ENCODE measurements at regions not wholly inside any gene's neighbourhood (a gene's known extent, or its start where the extent isn't known, plus 50 kb on each side); places are given as distances from the start of the nearest gene placed in this dataset.

DNA sequence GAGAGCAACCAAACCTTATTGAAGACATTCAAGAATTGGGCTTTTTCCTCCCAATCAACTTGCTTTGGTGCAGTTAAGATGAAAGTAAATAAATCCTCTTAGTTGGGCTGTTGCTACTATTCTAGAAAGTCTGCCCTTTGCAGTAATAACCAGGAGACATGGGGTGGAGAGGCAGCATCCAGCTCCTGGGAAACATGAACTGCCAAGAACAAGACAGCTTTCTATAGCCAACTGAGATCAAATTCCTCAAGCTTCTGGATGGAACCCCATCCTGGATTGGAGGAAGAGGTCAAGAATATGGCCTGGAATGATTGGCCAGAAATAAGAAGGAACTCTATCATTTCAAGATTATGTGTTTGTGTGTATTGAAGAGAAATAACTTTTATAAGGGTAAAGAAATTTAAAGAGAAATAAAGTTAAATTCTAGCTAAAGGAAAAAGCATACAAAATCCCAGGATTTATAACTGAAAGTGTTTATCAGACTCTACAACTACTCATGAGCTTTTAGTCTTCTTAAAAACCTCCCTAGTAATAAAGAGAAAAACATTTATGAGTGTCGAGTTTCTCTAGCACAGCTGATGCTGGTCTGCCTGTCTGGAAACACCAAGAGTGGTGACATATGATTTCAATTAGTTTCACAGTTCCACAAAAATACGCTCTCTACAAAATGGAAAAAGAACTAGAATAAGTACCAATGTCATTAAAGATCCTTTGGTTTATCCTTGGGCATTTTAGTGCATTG lies 70.1 kb upstream of the COL1A2 start:
- DNase-seq, result no peak

DNA sequence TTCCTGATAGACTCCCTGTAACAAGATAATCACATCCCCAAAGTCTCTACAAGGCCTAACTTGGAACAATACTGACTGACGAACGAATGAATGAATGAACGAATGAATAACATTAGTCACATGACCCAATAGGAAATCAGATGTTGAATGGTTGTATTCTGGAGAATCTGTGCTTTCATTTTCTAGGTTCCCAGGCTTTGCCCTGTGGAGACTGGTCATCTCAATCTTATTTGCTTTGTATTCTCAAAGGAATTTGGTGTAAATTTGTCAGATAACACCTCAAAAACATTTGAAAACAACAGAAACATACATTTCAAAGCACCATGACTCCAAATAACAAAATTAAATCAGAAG lies 69.6 kb upstream of the COL1A2 start:
- DNase-seq, result no peak

DNA sequence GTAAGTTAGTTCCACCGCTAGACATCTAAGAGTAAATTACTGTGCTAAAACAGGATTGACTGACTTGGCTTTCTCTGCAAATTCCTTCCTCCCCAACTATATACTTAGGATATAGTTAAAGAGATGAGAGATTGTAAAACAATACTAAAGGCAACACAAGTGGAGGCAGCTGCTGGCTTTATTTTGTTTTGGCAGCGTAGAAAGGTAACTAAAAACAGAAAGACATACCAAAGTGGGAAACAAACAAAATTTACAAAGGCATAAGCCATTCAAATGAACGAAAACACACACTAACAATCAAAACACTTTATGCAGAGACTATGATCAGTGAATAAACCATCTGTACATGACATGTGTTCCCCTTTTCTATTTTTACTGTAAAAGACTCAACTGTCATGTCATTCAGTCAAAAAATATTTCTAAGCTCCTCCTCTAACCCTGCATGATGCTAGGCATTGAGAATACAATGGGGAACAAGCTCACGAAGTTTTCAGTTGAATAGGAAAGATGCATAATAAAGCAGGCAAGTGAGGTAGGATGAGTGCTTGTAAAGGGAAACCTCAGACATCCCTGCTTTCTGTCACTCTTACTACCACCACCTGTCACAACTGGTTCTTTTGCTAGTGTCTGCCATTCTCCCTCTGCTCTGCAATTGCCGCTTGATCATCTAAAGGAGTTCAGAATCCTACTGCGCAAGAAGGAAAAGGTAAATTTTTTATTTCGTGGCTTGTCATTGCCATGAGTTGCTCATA lies 64.2 kb upstream of the COL1A2 start:
- no peak for DNase-seq

DNA sequence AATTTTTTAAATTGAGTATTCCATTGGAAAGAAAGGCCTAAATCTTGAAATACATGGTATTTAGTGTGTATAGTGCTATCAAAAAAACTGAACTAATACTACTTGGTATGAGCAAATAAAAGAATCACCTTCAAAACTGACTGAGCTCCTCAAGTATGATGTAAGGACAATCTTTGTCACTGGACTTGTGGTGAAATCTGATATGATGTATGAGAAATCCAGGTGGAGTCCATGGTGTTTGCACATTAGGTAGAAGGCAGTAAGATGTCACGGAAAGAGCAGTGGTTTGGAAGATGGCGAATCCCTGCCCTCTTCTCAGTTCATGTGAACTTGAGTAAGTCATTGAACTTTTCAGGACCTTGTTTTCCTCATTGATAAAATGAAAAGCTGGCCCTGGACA lies 62.1 kb upstream of the COL1A2 start:
- no peak for DNase-seq

DNA sequence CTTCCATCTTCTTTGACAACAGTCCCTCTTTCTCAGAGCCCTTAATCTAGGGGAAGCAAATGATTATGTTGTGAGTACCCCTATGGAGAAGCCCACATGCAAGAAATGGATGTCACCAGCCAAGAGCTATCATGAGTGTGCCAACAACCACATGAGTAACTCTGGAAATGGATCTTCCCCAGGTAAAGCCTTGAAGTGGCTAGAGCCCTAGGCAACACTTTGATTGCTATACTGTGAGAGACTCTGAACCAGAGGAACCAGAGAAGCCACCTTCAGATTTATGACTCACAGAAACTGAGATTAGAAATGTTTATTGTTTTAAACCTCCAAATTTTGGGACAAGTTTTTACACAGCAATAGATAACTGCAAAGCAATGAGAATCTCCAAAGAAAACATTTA lies 60.9 kb upstream of the COL1A2 start:
- no peak for DNase-seq

DNA sequence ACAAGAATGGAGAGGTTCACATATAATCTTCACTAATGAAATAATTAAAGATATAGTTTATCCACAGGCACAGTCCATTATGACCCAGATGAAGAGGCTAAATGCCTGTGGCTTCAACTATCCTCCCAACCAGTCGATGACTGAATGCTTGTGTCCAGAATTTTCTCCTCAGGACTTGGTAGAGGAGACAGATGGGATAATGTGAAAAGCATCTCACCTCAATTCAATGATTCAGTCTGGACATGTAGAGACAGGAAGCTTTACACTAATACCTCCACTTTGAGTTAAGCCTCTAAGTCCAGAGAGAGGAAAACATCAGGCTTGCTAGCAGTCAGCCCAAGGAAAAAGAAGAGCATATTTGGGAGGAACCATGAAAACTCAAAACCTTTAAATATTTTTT lies 59.1 kb upstream of the COL1A2 start:
- DNase-seq, result no peak

DNA sequence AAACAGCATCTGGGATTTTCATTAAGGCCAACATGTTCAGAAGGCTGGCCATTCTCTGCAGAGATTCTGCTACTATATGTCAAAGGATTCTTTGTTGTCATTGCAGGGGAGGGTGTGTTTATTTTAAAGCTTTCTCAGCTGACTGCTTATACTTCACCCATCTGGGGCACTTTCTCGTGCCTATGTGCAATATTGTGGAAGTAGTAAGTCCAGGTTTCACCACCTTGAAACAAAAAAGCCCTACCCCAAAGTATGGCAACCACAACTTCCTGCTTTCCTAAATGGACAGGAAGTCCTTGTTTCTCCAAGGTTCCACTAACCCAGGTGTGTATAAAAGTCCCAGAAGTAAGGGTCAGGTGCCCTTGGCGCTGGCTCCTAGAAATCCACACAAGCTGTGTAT lies 58.7 kb upstream of the COL1A2 start:
- DNase-seq, result no peak

DNA sequence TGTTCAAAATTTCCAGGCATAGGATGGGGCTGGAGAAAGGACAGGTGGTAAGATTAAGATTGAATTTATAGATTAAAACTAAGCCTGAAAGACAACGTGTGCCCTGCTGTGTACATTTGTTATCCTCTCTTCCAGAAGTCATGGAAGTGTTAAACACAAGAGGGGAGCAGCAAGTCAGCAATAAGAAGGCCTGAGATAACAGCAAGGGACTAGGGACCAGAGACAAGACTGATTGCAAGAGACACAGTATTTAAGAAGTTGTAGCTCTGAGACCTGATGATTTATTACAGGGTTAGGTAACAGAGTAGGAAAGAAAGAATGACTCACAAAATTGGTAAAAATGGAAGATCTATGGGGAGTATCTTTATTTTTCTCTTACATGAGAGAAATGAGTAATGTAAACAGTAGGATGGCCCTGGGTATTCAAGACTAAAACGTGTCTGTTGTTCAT lies 55.7 kb upstream of the COL1A2 start:
- DNase-seq, result no peak

DNA sequence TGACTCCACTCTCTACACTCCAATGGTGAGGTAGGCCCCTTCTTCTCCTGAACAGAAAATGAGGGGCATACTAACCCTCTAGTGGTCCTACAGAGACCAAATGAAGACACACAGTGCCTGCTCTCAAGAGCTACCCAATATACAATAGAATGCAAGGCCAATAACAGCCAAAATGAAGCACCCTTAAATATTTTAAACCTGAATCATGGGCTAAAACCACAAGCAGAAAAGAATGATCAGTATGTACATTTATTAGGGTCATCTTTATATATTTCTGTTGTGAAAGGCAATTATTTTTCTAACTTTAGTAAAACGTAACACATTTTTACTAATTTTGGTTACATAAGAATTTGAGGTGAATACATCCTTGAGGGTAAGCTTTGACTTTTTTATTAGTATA lies 49.9 kb upstream of the COL1A2 start:
- no peak for DNase-seq
